ENCODE measurements at regions not wholly inside any gene's neighbourhood (a gene's known extent, or its start where the extent isn't known, plus 50 kb on each side); places are given as distances from the start of the nearest gene placed in this dataset.

DNA sequence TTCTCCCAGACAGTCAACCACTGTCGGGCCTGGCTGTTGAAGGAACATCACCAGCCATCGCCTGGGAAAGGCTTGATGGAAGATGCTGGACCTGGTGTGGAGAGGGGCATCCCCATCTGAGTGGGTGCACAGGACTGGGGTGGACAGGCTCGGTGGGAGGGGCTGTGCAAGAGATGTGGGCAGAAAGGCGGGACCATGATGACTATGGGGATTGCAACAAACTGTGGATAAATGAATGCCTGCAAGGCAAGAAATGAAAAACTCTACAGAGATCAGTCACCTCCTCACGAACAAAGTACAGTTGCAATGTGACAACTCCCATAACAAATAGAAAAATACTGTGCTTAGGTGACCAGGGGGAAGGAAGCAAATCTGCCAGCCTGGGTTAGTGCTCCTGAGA lies 171.9 kb upstream of the GPR12 start (continued):
- TF ChIP-seq TCF7L2 (IDR thresholded peaks at IDR 0.05; ENCODE audit: borderline replicate concordance, extremely low read depth, insufficient read depth, insufficient read length) = no peak

DNA sequence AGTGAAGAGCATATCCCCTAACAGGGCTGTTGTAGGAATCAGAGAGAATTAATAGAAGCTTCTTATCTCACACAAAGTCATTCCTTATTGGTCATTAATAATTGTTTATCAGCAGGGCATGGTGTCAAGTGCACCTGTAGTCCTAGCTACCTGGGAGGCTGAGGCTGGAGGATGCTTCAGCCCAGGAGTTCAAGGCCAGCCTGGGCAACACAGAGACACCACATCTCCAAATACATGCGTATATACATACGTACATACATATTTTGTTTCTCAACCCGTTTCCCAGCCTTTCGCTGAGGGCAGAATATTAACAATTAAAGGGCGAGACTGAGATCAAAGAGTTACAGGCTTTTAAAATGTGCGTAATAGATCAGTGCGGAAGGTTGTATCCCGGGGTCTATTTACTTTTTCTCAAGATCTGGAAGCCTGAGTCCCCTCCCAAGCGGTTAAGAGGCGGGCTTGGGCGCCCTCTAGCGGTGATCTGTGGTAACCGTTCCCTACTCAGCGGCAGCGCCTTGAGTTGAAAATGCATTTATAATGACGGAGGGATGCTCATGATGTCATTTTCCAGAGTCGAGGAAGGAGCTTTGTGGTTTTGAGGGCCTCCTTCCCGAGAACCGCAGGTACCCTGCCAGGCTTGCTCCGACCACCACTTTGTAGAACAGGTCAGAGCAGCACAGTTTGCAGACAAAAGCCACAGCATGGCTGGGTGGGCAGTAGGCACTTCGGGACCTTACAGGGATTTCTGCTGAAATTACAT lies 169.6 kb upstream of the GPR12 start:
- ATAC-seq (peak; percentile 95), DNase-seq (ENCODE audit: low read depth, low spot score) (peak; percentile 54)
- Histone ChIP-seq H2AFZ (ENCODE audit: low read depth, low read length, poor library complexity, severe bottlenecking) (peak overlapping the region; percentile 74), H3K36me3 (ENCODE audit: control insufficient read depth in 1 of 2, insufficient read depth in 2 of 2, low read length in 2 of 2) (no peaks in the 10 kb centered on the region), H3K4me2 (ENCODE audit: low read length) (peak overlapping the region; percentile 60), H3K27ac (ENCODE audit: low read depth, low read length) (no peak overlapping the region), H3K4me1 (ENCODE audit: control insufficient read depth in 1 of 2, insufficient read depth in 2 of 2, low read length in 2 of 2) (peaks cover 0 to 5% of the 10 kb centered on the region in 2 experiments; a peak in 1 of 4 replicates), H3K4me3 (replicated peaks in 1 of 2; ENCODE audit: low read depth in 1 of 2, low read length in 2 of 2) (peak overlapping the region; percentile 2 to 23; a peak in 1 of 4 replicates), H3K9me3 (ENCODE audit: control insufficient read depth in 1 of 2, insufficient read depth in 1 of 2, low read depth in 1 of 2, low read length in 2 of 2) (no peaks in the 10 kb centered on the region), H4K20me1 (ENCODE audit: insufficient read depth) (no peaks in the 10 kb centered on the region), H3K9me2 (ENCODE audit: insufficient read depth) (no peaks in the 10 kb centered on the region), H3K79me2 (ENCODE audit: insufficient read depth, low read length) (no peaks in the 10 kb centered on the region), H3K9ac (ENCODE audit: low read length) (no peak overlapping the region), H3K27me3 (ENCODE audit: insufficient read depth, low read length) (peaks cover 13% of the 10 kb centered on the region)
- CTCF ChIA-PET = interaction anchor here (0.6 to 1.7 kb wide), 13 partner anchors 11 to 745 kb away, joined by 3 to 9 read pairs (median 5); no protein-coding TSS in a partner anchor
- no TSS peak for BruUV-seq (replicated peaks)
- RAD21 ChIA-PET (ENCODE audit: low non-redundant PET in 1 of 2, low total read pairs in 2 of 2, uncharacterized antibody in 2 of 2, unreplicated experiment in 2 of 2) = interaction anchor here in 1 of 2 experiments (0.9 to 1.1 kb wide), 2 partner anchors 15 to 224 kb away, joined by 3 to 4 read pairs; no protein-coding TSS in a partner anchor
- intact Hi-C loops (cut with micrococcal nuclease) = loop anchor here (1.0 to 5.0 kb wide), 2 partner anchors 223 to 448 kb away; no protein-coding TSS in a partner anchor
- TF ChIP-seq, protein P1, sequence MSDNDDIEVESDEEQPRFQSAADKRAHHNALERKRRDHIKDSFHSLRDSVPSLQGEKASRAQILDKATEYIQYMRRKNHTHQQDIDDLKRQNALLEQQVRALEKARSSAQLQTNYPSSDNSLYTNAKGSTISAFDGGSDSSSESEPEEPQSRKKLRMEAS (IDR thresholded peaks at IDR 0.05) = no peak
- TF ChIP-seq JUND (IDR thresholded peaks at IDR 0.05) (no peak), RAD21 (IDR thresholded peaks at IDR 0.05; ENCODE audit: low read depth) (peak; percentile 73), POLR2A (IDR thresholded peaks at IDR 0.05; ENCODE audit: borderline replicate concordance, extremely low read depth, insufficient read depth, insufficient read length) (no peak), SP1 (IDR thresholded peaks at IDR 0.05; ENCODE audit: low read depth) (no peak)
- TF ChIP-seq, protein P2, sequence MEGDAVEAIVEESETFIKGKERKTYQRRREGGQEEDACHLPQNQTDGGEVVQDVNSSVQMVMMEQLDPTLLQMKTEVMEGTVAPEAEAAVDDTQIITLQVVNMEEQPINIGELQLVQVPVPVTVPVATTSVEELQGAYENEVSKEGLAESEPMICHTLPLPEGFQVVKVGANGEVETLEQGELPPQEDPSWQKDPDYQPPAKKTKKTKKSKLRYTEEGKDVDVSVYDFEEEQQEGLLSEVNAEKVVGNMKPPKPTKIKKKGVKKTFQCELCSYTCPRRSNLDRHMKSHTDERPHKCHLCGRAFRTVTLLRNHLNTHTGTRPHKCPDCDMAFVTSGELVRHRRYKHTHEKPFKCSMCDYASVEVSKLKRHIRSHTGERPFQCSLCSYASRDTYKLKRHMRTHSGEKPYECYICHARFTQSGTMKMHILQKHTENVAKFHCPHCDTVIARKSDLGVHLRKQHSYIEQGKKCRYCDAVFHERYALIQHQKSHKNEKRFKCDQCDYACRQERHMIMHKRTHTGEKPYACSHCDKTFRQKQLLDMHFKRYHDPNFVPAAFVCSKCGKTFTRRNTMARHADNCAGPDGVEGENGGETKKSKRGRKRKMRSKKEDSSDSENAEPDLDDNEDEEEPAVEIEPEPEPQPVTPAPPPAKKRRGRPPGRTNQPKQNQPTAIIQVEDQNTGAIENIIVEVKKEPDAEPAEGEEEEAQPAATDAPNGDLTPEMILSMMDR (IDR thresholded peaks at IDR 0.05 in 2 of 3, conservative IDR thresholded peaks at IDR 0.05 in 1 of 3; ENCODE audit: borderline replicate concordance in 1 of 3, insufficient read depth in 1 of 3, low read depth in 2 of 3, low read length in 2 of 3) = peak; percentile 56 to 97 (median 89)
- POLR2A ChIA-PET = no interaction called here
